ENCODE measurements at regions not wholly inside any gene's neighbourhood (a gene's known extent, or its start where the extent isn't known, plus 50 kb on each side); places are given as distances from the start of the nearest gene placed in this dataset.

- TF ChIP-seq CTCF (IDR thresholded peaks at IDR 0.05), result no peak
- TF ChIP-seq EZH2 (IDR thresholded peaks at IDR 0.05; ENCODE audit: borderline replicate concordance, insufficient read depth, low read depth, low read length, poor library complexity, severe bottlenecking), result no peak
Observed at GRCh38 chr18:59048048-59048363, 91.7 kb upstream of the SEC11C start.
